SIG-M5 treated with dmso at 0.1 percent for 504 hours (cell line): ENCODE measurements at regions not wholly inside any gene's neighbourhood (a gene's known extent, or its start where the extent isn't known, plus 50 kb on each side); places are given as distances from the start of the nearest gene placed in this dataset.

Experiments used
- DNase-seq: peaks from one replicate; lab custom pipeline; 2025; ENCODE audit not compliant: unreplicated experiment; lab: John Stamatoyannopoulos, UW

GRCh38 chr2:145849466-145849865 lies 1329.5 kb upstream of the ZEB2 start:
- no peak for DNase-seq

GRCh38 chr2:145846982-145847381 lies 1327.1 kb upstream of the ZEB2 start:
- DNase-seq = no peak

GRCh38 chr2:145845923-145846322 lies 1326.0 kb upstream of the ZEB2 start:
- DNase-seq = no peak

GRCh38 chr2:145845207-145845894 lies 1325.4 kb upstream of the ZEB2 start:
- DNase-seq = no peak

- no peak for DNase-seq
Measured at GRCh38 chr2:145841973-145842372, 1322.1 kb upstream of the ZEB2 start.

GRCh38 chr2:145836986-145837385 lies 1317.1 kb upstream of the ZEB2 start:
- no peak for DNase-seq

- no peak for DNase-seq
Measured at GRCh38 chr2:145835665-145836064, 1315.7 kb upstream of the ZEB2 start.

- no peak for DNase-seq
Measured at GRCh38 chr2:145832681-145833080, 1312.8 kb upstream of the ZEB2 start.

GRCh38 chr2:145829931-145830330 lies 1310.0 kb upstream of the ZEB2 start:
- DNase-seq = no peak

GRCh38 chr2:145827235-145827634 lies 1307.3 kb upstream of the ZEB2 start:
- DNase-seq = no peak

GRCh38 chr2:145824384-145824783 lies 1304.5 kb upstream of the ZEB2 start:
- DNase-seq = no peak

- no peak for DNase-seq
Measured at GRCh38 chr2:145822892-145823534, 1303.1 kb upstream of the ZEB2 start.

- DNase-seq = no peak
Measured at GRCh38 chr2:145820651-145821050, 1300.7 kb upstream of the ZEB2 start.

GRCh38 chr2:145818890-145819504 lies 1299.1 kb upstream of the ZEB2 start:
- DNase-seq = no peak

GRCh38 chr2:145815933-145816332 lies 1296.0 kb upstream of the ZEB2 start:
- no peak for DNase-seq

GRCh38 chr2:145813481-145813880 lies 1293.6 kb upstream of the ZEB2 start:
- DNase-seq = no peak

- no peak for DNase-seq
Measured at GRCh38 chr2:145812165-145812554, 1292.2 kb upstream of the ZEB2 start.

- peak; percentile 34 for DNase-seq
Measured at GRCh38 chr2:145811276-145812164, 1291.6 kb upstream of the ZEB2 start.

- no peak for DNase-seq
Measured at GRCh38 chr2:145807968-145808367, 1288.0 kb upstream of the ZEB2 start.

GRCh38 chr2:145807554-145807953 lies 1287.6 kb upstream of the ZEB2 start:
- DNase-seq = no peak

GRCh38 chr2:145806546-145806945 lies 1286.6 kb upstream of the ZEB2 start:
- no peak for DNase-seq
